Fibroblast of mammary gland (primary cell): ENCODE measurements at regions not wholly inside any gene's neighbourhood (a gene's known extent, or its start where the extent isn't known, plus 50 kb on each side); places are given as distances from the start of the nearest gene placed in this dataset.
"Not testable (repeated sequence)": the region's sequence is repeated elsewhere in the genome, so short reads cannot be mapped to it uniquely, and the experiment has no call there.

Experiments
- DNase-seq: peaks from one replicate; pipeline ENCODE4 v3.0.0-alpha.2; 2010; ENCODE audit warnings: low read depth
- H3K4me3 ChIP-seq: 2 replicates; pipeline ENCODE4 v1.5.1; 2011; ENCODE audit warnings: low read depth, mild to moderate bottlenecking, low read length, moderate library complexity; ENCODE audit not compliant: control insufficient read depth
- TF ChIP-seq, protein P1 (sequence below): conservative IDR thresholded peaks from 2 replicates; pipeline ENCODE4 v1.5.1; 2011; ENCODE audit warnings: low read depth, low read length, inconsistent platforms; ENCODE audit not compliant: control insufficient read depth, insufficient read depth

DNA sequence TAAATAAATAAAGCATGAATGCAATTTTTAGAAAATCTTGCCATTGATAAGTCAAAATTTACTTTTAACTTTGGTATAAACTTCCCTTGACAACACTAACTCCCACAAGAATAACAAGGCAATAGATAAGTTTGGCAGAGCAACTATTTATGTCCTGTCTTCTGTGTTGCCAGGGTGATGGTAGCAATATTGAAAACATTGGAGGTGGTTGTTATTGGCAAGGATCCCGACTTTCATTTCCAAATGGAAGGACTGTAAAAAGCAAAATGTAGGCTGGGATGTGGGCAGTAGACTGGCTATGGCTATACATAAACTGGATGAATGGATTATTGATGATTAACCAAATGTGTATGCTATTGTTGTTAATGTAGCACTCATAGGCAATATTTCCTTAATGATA is 134.9 kb upstream of the CACNA2D1 start:
- TF ChIP-seq, protein P1, sequence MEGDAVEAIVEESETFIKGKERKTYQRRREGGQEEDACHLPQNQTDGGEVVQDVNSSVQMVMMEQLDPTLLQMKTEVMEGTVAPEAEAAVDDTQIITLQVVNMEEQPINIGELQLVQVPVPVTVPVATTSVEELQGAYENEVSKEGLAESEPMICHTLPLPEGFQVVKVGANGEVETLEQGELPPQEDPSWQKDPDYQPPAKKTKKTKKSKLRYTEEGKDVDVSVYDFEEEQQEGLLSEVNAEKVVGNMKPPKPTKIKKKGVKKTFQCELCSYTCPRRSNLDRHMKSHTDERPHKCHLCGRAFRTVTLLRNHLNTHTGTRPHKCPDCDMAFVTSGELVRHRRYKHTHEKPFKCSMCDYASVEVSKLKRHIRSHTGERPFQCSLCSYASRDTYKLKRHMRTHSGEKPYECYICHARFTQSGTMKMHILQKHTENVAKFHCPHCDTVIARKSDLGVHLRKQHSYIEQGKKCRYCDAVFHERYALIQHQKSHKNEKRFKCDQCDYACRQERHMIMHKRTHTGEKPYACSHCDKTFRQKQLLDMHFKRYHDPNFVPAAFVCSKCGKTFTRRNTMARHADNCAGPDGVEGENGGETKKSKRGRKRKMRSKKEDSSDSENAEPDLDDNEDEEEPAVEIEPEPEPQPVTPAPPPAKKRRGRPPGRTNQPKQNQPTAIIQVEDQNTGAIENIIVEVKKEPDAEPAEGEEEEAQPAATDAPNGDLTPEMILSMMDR, result no peak
- peak; percentile 47 for DNase-seq
- H3K4me3 ChIP-seq, result no peak overlapping the region

DNA sequence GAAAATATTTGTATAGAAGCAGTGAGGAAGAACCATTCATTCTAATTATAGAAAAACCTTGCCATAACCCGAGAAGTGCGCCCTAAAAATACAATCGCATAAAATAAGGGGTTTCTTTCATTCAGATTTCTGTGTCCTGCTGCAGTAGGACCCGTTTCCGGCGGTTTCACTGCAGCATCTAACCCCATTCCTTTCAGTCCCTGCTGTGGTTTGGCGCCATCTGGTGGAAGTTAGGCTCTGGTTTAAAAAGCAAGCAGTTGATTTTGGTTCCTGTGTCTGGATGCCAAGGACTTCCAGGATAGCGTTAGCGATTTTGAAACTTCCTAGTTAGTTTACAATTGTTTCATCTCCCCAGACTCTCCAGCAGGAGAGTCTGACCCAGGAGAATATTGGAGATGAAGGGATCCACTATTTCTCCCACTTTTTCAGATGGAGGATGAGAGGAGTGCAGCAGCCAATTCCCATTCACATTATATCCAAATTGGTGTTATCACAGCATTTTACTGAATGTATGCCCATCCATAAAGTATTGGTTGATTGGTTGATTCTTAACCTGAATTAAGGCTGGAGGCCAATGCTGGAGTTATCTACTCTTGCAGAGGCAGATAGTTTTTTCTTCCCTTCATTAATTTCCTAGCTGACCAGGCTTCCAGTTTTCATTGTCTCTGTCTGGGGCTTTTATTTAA is 128.8 kb upstream of the CACNA2D1 start:
- TF ChIP-seq, protein P1, result peak; percentile 97
- peak; percentile 87 for DNase-seq
- no peak overlapping the region for H3K4me3 ChIP-seq

GRCh38 chr7:82571047-82571446 is 127.5 kb upstream of the CACNA2D1 start:
- DNase-seq, H3K4me3 ChIP-seq: not testable (repeated sequence)

DNA sequence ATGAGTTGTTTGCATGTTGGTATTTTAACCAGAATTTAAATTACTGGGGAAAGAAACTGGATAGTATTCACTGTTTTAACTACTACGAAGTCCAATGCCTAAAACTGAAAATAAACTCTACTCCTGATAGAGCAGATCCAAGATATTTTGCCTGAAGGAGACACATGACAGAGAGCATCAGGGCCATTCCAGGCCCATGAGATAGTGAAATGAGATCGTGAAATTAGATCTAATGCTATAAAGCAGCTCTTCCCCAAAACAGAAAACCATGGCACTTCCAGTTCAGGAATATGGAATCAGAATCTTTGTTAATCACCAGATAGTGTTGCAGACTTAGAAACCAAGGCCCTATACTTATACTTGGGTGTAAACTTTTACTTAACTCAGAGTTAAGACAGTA is 124.3 kb upstream of the CACNA2D1 start:
- TF ChIP-seq, protein P1, result no peak
- H3K4me3 ChIP-seq, result no peak overlapping the region
- no peak for DNase-seq

DNA sequence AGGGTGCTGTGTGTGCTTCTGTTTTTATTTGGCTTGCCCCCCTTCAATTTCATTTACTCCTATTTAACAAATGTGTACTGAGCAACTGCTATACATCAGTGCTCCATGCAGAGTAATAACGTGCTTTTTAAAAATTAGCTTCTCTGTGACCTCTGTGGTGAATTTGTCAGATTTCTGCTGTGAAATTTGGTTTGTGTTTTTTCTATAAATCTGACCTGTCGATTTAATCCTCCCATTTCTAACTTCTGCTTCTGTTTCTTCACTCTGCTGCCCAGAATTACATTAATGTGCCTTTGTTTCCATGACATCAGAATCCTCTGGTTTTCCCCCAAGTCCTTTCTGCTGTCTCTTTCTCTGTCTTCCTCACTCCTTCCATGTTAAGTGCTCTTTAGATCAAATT is 123.8 kb upstream of the CACNA2D1 start:
- TF ChIP-seq, protein P1, result no peak
- DNase-seq, result no peak
- H3K4me3 ChIP-seq, result no peak overlapping the region

DNA sequence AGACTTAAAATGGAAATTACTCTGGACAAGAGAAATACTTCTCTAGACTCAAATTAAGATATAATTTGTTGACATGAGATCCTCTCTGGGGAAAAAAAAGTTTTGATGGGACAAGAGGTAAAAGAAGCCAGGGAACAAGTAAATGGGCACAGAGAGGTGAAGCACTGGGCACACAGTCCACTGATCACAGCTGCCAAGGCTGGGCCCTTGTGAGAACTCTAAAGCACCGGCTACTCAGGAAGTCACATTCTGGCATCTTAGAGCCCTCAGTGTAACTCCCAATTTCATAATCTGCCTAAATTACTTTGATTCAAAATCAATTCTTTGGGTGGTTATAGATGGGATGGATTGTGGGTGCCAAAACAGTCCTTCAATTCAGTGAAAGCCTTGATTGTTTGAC is 123.2 kb upstream of the CACNA2D1 start:
- no peak for DNase-seq
- H3K4me3 ChIP-seq, result no peak overlapping the region
- TF ChIP-seq, protein P1, result no peak

GRCh38 chr7:82562716-82563404 is 119.3 kb upstream of the CACNA2D1 start:
- peak; percentile 62 for DNase-seq
- no peak overlapping the region for H3K4me3 ChIP-seq
- TF ChIP-seq, protein P1, result no peak
